Psoas muscle (tissue), 7 donors: ENCODE measurements at regions not wholly inside any gene's neighbourhood (a gene's known extent, or its start where the extent isn't known, plus 50 kb on each side); places are given as distances from the start of the nearest gene placed in this dataset.

Experiments used
- ATAC-seq, 4 donors: fragments of 200-7000 bp; cut with Tn5 transposase; one replicate each; pipeline ENCODE4 v1.9.1; 2020; ENCODE audit warnings: moderate library complexity in 3 of 4, mild to moderate bottlenecking in 2 of 4
- DNase-seq, 2 donors: peaks; one replicate each; pipeline ENCODE4 v3.0.0-alpha.2; 2020
- H3K27ac ChIP-seq: fragments of 200-600 bp; one replicate; pipeline ENCODE4 v1.8.0; 2022
- H3K27me3 ChIP-seq, 3 donors: fragments of 200-600 bp in 1 of 3; one replicate each; pipeline versions ENCODE4 v1.6.1 to v1.8.0; 2013 to 2022; ENCODE audit warnings: low read length in 2 of 3, mild to moderate bottlenecking in 2 of 3, moderate library complexity in 1 of 3; ENCODE audit not compliant: insufficient read depth in 3 of 3
- H3K36me3 ChIP-seq, 2 donors: fragments of 200-600 bp in 1 of 2; one replicate each; pipeline versions ENCODE4 v1.6.1 to v1.8.0; 2013 to 2022; ENCODE audit warnings: low read depth in 1 of 2, mild to moderate bottlenecking in 1 of 2, moderate library complexity in 1 of 2; ENCODE audit not compliant: insufficient read depth in 1 of 2
- H3K4me1 ChIP-seq: fragments of 200-600 bp; one replicate; pipeline ENCODE4 v1.8.0; 2022
- H3K4me3 ChIP-seq: fragments of 200-600 bp; one replicate; pipeline ENCODE4 v1.8.0; 2022; ENCODE audit warnings: mild to moderate bottlenecking
- H3K9me3 ChIP-seq: fragments of 200-600 bp; one replicate; pipeline ENCODE4 v1.8.0; 2022
- CTCF ChIP-seq: fragments of 200-600 bp; IDR thresholded peaks from one replicate; pipeline ENCODE4 v1.8.0; 2022; ENCODE audit warnings: antibody characterized with exemption
- WGBS, 3 donors: extraction: QIAGEN DNeasy Blood & Tissue Kit; methylation state at CpG; one replicate each; pipeline versions ENCODE4 v1.1.6 to v1.1.7; 2013; 5-methylcytosine and 5-hydroxymethylcytosine counted together
- intact Hi-C, 2 donors: fragments of 100-400 bp; cut with DNase I; formaldehyde crosslinking; loops; one replicate each; pipeline versions ENCODE4 v1.11.0 to v1.14.2; 2022
- donor health status: healthy with polysubstance abuse.
- donor health status: DM: no; HTN: no; CAD: no; lungs with moderate emphysema.
- donor health status: Bipolar disorder and iron deficiency.
- donor health status: healthy.
- donor health status: DM: yes; HTN: yes; CAD: no.
- donor health status: DM: no; HTN: no; CAD: no.
- donor health status: DM: yes; HTN: yes; CAD: no.

- H3K27ac ChIP-seq = no peak overlapping the region
- no peaks in the 10 kb centered on the region for H3K4me1 ChIP-seq
- no peak for TF ChIP-seq CTCF
- H3K9me3 ChIP-seq = no peaks in the 10 kb centered on the region
- DNase-seq (no peak), ATAC-seq (no peak)
- no peaks in the 10 kb centered on the region for H3K36me3 ChIP-seq
- no peak overlapping the region for H3K4me3 ChIP-seq
- intact Hi-C loops = no loop called here
- 80 to 93% (median 90%) methylated on average over 1 of the region's 1 CpG for WGBS, 3 donors
- H3K27me3 ChIP-seq = no peaks in the 10 kb centered on the region
Observed at GRCh38 chr1:195908121-195908520, 700.1 kb downstream of the KCNT2 start.

- TF ChIP-seq CTCF = no peak
- WGBS, 3 donors = 73 to 80% (median 74%) methylated on average over 3 of the region's 3 CpGs
- Histone ChIP-seq H3K27ac (no peak overlapping the region), H3K27me3 (peaks cover 0 to 2% (median 0%) of the 10 kb centered on the region in 3 donors), H3K4me1 (no peaks in the 10 kb centered on the region), H3K36me3 (no peaks in the 10 kb centered on the region), H3K4me3 (no peak overlapping the region), H3K9me3 (no peaks in the 10 kb centered on the region)
- ATAC-seq = no peak
- no peak for DNase-seq
- intact Hi-C loops = no loop called here
Observed at GRCh38 chr1:195903203-195903602, 705.0 kb downstream of the KCNT2 start.

GRCh38 chr1:195902779-195903178 lies 705.5 kb downstream of the KCNT2 start:
- WGBS, 3 donors = 62 to 63% (median 62%) methylated on average over 4 of the region's 4 CpGs
- Histone ChIP-seq H3K4me3 (no peak overlapping the region), H3K36me3 (no peaks in the 10 kb centered on the region), H3K4me1 (no peaks in the 10 kb centered on the region), H3K27me3 (peaks cover 0 to 2% (median 0%) of the 10 kb centered on the region in 3 donors), H3K27ac (no peak overlapping the region), H3K9me3 (no peaks in the 10 kb centered on the region)
- no peak for TF ChIP-seq CTCF
- ATAC-seq = no peak
- intact Hi-C loops = no loop called here
- no peak for DNase-seq

- Histone ChIP-seq H3K9me3 (no peaks in the 10 kb centered on the region), H3K36me3 (no peaks in the 10 kb centered on the region), H3K4me1 (no peaks in the 10 kb centered on the region), H3K27ac (no peak overlapping the region), H3K4me3 (no peak overlapping the region), H3K27me3 (peaks cover 0 to 2% (median 0%) of the 10 kb centered on the region in 3 donors)
- ATAC-seq = no peak
- intact Hi-C loops = no loop called here
- no peak for DNase-seq
- no peak for TF ChIP-seq CTCF
- WGBS, 3 donors = 21 to 27% (median 25%) methylated on average over 1 of the region's 1 CpG
Observed at GRCh38 chr1:195899762-195900352, 708.4 kb downstream of the KCNT2 start.

- ATAC-seq = no peak
- H3K9me3 ChIP-seq = no peaks in the 10 kb centered on the region
- peaks cover 0 to 2% (median 0%) of the 10 kb centered on the region in 3 donors for H3K27me3 ChIP-seq
- 68 to 76% (median 72%) methylated on average over 2 of the region's 2 CpGs for WGBS, 3 donors
- no peaks in the 10 kb centered on the region for H3K36me3 ChIP-seq
- no peak overlapping the region for H3K4me3 ChIP-seq
- no peak for DNase-seq
- TF ChIP-seq CTCF = no peak
- intact Hi-C loops = no loop called here
- no peak overlapping the region for H3K27ac ChIP-seq
- H3K4me1 ChIP-seq = no peaks in the 10 kb centered on the region
Observed at GRCh38 chr1:195898924-195899323, 709.3 kb downstream of the KCNT2 start.
